ENCODE measurements at regions not wholly inside any gene's neighbourhood (a gene's known extent, or its start where the extent isn't known, plus 50 kb on each side); places are given as distances from the start of the nearest gene placed in this dataset.

GRCh38 chr7:67380858-67381257 is 384.2 kb downstream of the TYW1 start:
- Histone ChIP-seq H3K4me1 (ENCODE audit: insufficient read depth, low read length, poor library complexity, severe bottlenecking) (peaks cover 4% of the 10 kb centered on the region), H3K27me3 (replicated peaks; ENCODE audit: insufficient read depth, low read depth, low read length, poor library complexity) (no peaks in the 10 kb centered on the region), H3K4me3 (ENCODE audit: low read depth, low read length, poor library complexity, severe bottlenecking) (no peak overlapping the region), H3K36me3 (ENCODE audit: insufficient read depth, low read length, poor library complexity, severe bottlenecking) (no peaks in the 10 kb centered on the region), H3K27ac (ENCODE audit: low read depth, low read length, poor library complexity, severe bottlenecking) (no peak overlapping the region), H3K9me3 (ENCODE audit: low read depth, low read length, poor library complexity, severe bottlenecking) (no peaks in the 10 kb centered on the region)
- ChIA-PET CTCF (no interaction called here), POLR2A (ENCODE audit: low non-redundant PET) (no interaction called here)
- DNase-seq (ENCODE audit: low spot score): no peak
- intact Hi-C loops (cut with micrococcal nuclease; ENCODE audit: unreplicated experiment): no loop called here
- no TSS peak for BruUV-seq (replicated peaks)
- TF ChIP-seq CTCF (conservative IDR thresholded peaks at IDR 0.05; ENCODE audit: low read depth, low read length) (no peak), EZH2 (IDR thresholded peaks at IDR 0.05; ENCODE audit: borderline replicate concordance, low read depth, low read length, poor library complexity, severe bottlenecking) (no peak)

GRCh38 chr7:67387851-67388250 is 391.2 kb downstream of the TYW1 start:
- intact Hi-C loops (cut with micrococcal nuclease; ENCODE audit: unreplicated experiment): no loop called here
- no TSS peak for BruUV-seq (replicated peaks)
- H3K9me3 ChIP-seq (ENCODE audit: low read depth, low read length, poor library complexity, severe bottlenecking): no peaks in the 10 kb centered on the region
- ChIA-PET CTCF (no interaction called here), POLR2A (ENCODE audit: low non-redundant PET) (no interaction called here)
- DNase-seq (ENCODE audit: low spot score): no peak
- no peaks in the 10 kb centered on the region for H3K4me1 ChIP-seq (ENCODE audit: insufficient read depth, low read length, poor library complexity, severe bottlenecking)
- H3K27me3 ChIP-seq (replicated peaks; ENCODE audit: insufficient read depth, low read depth, low read length, poor library complexity): no peaks in the 10 kb centered on the region
- H3K36me3 ChIP-seq (ENCODE audit: insufficient read depth, low read length, poor library complexity, severe bottlenecking): no peaks in the 10 kb centered on the region
- TF ChIP-seq EZH2 (IDR thresholded peaks at IDR 0.05; ENCODE audit: borderline replicate concordance, low read depth, low read length, poor library complexity, severe bottlenecking) (no peak), CTCF (conservative IDR thresholded peaks at IDR 0.05; ENCODE audit: low read depth, low read length) (no peak)
- H3K27ac ChIP-seq (ENCODE audit: low read depth, low read length, poor library complexity, severe bottlenecking): no peak overlapping the region
- H3K4me3 ChIP-seq (ENCODE audit: low read depth, low read length, poor library complexity, severe bottlenecking): no peak overlapping the region

- intact Hi-C loops (cut with micrococcal nuclease; ENCODE audit: unreplicated experiment): no loop called here
- Histone ChIP-seq H3K9me3 (ENCODE audit: low read depth, low read length, poor library complexity, severe bottlenecking) (no peaks in the 10 kb centered on the region), H3K27ac (ENCODE audit: low read depth, low read length, poor library complexity, severe bottlenecking) (no peak overlapping the region), H3K27me3 (replicated peaks; ENCODE audit: insufficient read depth, low read depth, low read length, poor library complexity) (no peaks in the 10 kb centered on the region), H3K36me3 (ENCODE audit: insufficient read depth, low read length, poor library complexity, severe bottlenecking) (no peaks in the 10 kb centered on the region), H3K4me3 (ENCODE audit: low read depth, low read length, poor library complexity, severe bottlenecking) (no peak overlapping the region), H3K4me1 (ENCODE audit: insufficient read depth, low read length, poor library complexity, severe bottlenecking) (no peaks in the 10 kb centered on the region)
- TF ChIP-seq EZH2 (IDR thresholded peaks at IDR 0.05; ENCODE audit: borderline replicate concordance, low read depth, low read length, poor library complexity, severe bottlenecking): no peak
- no peak for TF ChIP-seq CTCF (conservative IDR thresholded peaks at IDR 0.05; ENCODE audit: low read depth, low read length)
- ChIA-PET CTCF (no interaction called here), POLR2A (ENCODE audit: low non-redundant PET) (no interaction called here)
- BruUV-seq (replicated peaks): no TSS peak
- no peak for DNase-seq (ENCODE audit: low spot score)
Measured at GRCh38 chr7:67391168-67391567, 394.5 kb downstream of the TYW1 start.

Data from A673 (cell line).